ENCODE measurements at regions not wholly inside any gene's neighbourhood (a gene's known extent, or its start where the extent isn't known, plus 50 kb on each side); places are given as distances from the start of the nearest gene placed in this dataset.

- H3K27ac ChIP-seq: no peak overlapping the region
- no peak for TF ChIP-seq CTCF (conservative IDR thresholded peaks at IDR 0.05)
Observed at GRCh38 chr5:114174837-114175236, 187.0 kb upstream of the KCNN2 start.

- no peak for TF ChIP-seq CTCF (conservative IDR thresholded peaks at IDR 0.05)
- no peak overlapping the region for H3K27ac ChIP-seq
Observed at GRCh38 chr5:114176356-114176755, 185.5 kb upstream of the KCNN2 start.

- no peak overlapping the region for H3K27ac ChIP-seq
Observed at GRCh38 chr5:114179134-114179533, 182.7 kb upstream of the KCNN2 start.

GRCh38 chr5:114184006-114184405 is 177.9 kb upstream of the KCNN2 start:
- TF ChIP-seq CTCF (conservative IDR thresholded peaks at IDR 0.05): no peak
- no peak overlapping the region for H3K27ac ChIP-seq

More at GRCh38 chr5:114179134-114179533, 182.7 kb upstream of the KCNN2 start:
- no peak for TF ChIP-seq CTCF (conservative IDR thresholded peaks at IDR 0.05)

- H3K27ac ChIP-seq: no peak overlapping the region
- TF ChIP-seq CTCF (conservative IDR thresholded peaks at IDR 0.05): no peak
Observed at GRCh38 chr5:114185274-114185673, 176.6 kb upstream of the KCNN2 start.

- no peak overlapping the region for H3K27ac ChIP-seq
- no peak for TF ChIP-seq CTCF (conservative IDR thresholded peaks at IDR 0.05)
Observed at GRCh38 chr5:114191441-114191840, 170.4 kb upstream of the KCNN2 start.

GRCh38 chr5:114192108-114192507 is 169.8 kb upstream of the KCNN2 start:
- no peak for TF ChIP-seq CTCF (conservative IDR thresholded peaks at IDR 0.05)
- H3K27ac ChIP-seq: no peak overlapping the region

GRCh38 chr5:114201332-114201731 is 160.5 kb upstream of the KCNN2 start:
- no peak for TF ChIP-seq CTCF (conservative IDR thresholded peaks at IDR 0.05)

More at GRCh38 chr5:114201332-114201731, 160.5 kb upstream of the KCNN2 start:
- no peak overlapping the region for H3K27ac ChIP-seq

All from VCaP (cell line).